Stimulated activated naive CD4-positive, alpha-beta T cell (primary cell): ENCODE measurements at regions not wholly inside any gene's neighbourhood (a gene's known extent, or its start where the extent isn't known, plus 50 kb on each side); places are given as distances from the start of the nearest gene placed in this dataset.
"Not testable (repeated sequence)": the region's sequence is repeated elsewhere in the genome, so short reads cannot be mapped to it uniquely, and the experiment has no call there.

Experiments
- DNase-seq, 6 experiments: peaks; one replicate each; lab custom pipeline; 2025; lab: John Stamatoyannopoulos, UW

DNA sequence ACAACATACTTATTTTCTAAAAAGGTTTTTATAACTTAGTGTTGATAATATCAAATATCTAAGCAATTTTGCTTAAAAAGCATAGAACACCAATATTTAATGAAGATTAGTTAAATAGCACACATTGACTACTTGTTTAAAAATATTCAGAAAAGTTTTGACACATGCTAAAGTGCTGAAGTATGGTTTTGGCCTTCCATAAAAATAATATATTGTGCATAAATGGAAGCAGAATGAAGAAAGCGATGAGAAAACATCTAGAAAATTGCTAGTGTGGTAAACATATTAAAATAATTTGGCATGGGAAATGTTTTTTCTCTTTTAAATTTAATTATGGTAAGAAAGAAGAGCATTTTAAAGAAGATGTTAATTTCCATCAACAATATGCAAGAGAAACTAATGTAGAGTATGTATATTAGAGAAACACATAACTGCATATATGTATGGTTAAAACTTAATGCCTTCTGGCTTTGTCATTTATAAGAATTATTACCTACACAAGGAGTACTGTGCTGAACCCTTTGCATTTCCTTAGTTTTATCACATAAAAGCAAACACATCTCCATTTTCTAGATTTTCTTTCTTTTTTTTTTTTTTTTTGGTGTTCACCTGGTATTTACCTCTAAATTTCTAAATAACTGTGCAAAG is 921.0 kb upstream of the ADAMTS5 start:
- DNase-seq, result not testable (repeated sequence)

DNA sequence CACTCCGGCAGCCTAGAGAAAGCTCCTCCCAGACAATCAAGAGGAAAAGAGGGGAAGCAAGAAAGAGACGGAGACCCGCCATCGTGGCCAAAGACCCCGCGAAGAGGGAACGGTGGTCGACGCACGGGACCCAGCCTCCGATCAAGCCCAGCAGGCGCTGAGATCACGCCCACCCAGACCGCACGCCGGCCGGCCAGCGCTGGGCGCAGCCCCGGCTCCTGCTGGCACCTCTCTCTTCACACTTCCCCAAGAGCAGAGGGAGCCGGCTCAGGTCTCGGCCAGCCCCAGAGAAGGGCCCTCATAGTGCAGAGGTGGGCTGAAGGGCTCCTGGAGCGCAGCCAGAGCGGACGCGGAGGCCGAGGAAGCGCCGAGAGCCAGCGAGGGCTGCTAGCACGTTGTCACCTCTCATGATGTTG is 918.4 kb upstream of the ADAMTS5 start:
- no peak for DNase-seq

DNA sequence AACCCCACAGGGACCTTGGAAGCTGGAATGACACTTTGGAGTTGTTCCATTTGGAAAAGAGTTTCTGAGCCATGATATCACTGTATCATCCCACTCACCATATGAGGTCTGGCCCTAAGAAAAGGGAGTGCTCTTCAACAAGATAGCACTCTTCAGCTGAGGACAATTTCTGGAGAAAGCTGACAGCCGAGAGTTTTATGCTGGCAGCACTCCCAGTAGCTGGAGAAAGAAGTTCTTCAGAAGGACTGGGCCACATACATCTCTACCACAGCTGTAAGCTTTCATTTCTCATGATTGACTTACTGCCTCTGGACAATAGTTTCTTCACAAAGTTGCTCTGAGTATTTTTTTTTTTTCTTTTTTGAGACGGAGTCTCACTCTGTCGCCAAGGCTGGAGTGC is 914.4 kb upstream of the ADAMTS5 start:
- not testable (repeated sequence) for DNase-seq

DNA sequence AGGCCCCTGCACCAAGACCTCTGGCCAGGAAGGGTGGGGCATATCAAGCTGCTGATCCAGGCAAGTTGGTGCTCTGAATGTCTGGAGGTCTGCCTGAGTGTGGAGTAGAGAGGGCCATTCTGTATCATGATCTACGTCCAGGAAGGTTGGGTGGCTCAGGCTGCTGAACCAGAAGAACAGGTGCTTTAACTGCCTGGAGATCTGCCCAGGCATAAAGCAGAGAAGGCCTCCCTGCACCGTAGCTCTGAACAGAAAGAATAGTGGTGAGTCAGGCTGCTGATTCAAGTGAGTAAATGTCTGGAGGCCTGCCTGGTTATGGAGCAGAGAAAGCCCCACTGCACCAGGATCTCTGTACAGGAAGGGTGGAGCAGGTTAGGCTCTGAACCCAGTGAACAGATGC is 905.5 kb upstream of the ADAMTS5 start:
- DNase-seq, result not testable (repeated sequence)

DNA sequence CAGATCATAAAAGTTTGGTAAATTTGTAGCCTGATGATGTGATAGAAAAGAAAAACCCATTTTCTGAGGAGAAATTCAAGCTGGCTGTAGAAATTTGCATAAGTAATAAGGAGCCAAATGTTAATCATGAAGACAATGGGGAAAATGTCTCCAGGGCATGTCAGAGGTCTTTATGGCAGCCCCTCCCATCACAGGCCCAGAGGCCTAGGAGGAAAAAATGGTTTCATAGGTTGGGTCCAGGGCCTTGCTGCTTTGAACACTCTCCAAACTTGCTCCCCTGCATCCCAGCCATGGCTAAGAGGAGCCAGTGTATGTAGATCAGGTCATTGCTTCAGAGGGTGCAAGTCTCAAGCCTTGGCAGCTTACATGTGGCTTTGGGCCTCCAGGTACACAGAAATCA is 903.9 kb upstream of the ADAMTS5 start:
- not testable (repeated sequence) for DNase-seq

DNA sequence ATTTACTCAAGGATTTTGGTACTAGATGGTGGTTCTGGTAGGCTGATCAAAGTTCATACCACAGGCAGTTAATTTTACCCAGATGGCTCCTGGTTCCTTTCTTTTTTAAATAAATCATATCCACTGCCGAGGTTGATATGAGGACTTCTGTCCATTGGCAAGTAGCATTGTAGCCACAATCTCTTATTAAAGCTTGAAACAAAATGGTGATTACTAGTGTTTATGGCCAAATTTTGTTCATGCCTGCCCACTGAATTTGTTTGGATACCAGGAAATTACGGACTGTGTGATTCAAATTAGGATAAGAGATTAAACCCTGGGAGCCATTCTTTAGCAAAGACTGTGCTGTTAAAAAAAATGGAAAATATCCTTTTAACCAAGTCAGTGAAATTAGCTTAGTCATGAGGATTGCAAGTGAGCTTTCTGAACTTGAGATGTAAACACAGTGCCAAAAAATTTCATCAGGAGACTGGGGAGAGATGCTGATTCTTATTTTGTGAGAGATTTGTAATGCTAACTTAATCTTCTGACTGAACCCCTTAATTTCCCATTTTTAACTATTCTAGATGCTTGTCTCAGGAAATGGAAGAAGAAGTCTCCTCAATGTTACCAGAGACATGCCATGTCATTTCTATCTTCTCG is 893.5 kb upstream of the ADAMTS5 start:
- not testable (repeated sequence) for DNase-seq

DNA sequence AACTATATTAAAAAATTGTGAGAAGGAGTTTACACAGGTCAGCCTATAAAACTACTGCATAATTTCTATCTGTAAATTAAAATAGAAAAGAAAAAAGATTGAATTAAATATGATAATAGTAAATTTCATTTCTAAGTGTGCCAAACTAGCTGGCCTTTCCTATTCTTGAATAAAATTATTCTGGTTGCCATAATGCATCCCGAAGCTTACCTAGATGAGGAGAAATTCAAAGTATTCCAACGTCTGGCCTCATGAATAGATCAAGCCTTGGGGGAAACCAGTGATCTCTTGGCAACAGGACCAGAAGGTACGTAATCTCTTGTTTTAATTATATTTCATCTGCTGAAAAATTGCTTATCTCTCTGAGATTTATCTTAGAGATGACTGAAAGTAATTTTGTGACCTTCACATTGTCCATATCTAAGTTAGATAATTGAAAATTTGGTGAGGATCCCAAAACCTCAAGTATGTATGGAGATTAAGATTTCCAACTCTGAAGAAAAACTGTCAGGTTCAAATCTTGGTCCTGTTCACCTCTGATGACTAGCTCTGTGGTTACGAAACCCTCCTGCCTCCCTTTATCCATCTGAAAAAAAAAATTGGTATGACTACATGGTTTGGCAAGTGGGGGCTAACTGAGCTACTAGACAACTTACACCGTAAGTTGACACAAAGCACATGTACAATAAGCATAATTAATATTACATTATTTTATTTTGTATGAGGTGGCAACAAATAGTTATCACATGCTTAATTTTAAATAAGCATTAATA is 891.4 kb upstream of the ADAMTS5 start:
- DNase-seq, result not testable (repeated sequence)

DNA sequence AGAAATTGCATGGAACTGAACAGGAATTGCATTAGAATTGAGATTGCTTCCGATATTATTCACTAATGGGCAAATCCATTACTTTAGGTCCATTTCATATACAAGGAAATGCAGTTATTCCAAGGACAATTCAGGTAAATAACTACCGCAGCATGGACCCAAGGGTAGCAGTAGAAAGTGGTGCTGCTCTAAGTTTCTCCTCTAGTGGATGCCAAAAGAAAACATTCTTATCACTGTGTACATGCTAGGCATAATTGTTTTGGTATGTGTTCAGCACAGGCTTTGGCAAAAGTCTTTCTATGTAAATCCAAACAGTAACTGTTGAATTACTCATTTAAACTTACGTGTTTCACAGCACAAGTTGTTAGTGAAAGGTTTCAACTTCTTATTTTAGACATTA is 890.1 kb upstream of the ADAMTS5 start:
- not testable (repeated sequence) for DNase-seq

DNA sequence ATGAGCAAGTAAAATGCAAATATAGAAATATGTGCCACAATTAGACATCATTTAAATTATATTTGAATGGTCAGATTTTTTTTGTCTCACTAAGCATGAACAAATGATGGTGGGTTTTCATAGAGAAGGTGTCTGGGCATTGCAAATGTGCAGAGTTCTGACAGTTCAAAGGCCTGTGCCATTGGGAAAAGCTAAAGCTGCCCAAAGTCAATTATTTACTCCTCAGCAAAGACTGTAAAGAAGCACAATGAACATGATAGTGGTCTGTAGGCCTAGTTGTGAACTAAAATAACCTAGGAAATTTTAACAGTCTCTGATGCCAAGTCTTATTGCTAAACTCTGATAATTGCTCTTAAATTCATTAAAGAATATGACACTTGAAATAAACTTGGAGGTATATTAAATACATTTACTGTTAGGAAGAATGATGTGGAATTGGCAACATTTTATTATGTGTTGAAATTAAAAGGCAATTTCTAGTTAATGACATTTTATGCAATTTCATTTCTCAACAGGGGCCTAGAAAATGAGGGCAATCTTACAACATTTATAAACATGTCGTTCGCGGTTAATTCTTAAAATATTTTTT is 874.3 kb upstream of the ADAMTS5 start:
- DNase-seq, result no peak

DNA sequence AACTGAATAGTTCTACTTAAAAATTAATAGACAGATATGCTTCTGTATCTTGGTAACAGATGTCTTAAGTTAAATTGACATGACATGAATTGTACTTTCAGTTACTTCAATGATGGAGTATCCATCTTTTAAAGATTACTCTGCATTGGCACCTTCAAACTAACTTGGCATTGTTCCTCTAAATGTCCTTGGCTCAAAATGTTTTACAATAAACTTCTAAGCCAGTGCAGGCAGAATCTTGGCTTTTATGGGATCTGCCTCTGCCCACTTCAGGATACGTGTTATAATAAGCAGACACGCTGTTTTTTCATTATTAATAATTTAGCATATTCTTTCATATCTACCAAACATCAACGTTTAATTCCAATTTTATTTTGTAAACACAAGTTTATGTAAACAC is 873.4 kb upstream of the ADAMTS5 start:
- DNase-seq, result no peak

DNA sequence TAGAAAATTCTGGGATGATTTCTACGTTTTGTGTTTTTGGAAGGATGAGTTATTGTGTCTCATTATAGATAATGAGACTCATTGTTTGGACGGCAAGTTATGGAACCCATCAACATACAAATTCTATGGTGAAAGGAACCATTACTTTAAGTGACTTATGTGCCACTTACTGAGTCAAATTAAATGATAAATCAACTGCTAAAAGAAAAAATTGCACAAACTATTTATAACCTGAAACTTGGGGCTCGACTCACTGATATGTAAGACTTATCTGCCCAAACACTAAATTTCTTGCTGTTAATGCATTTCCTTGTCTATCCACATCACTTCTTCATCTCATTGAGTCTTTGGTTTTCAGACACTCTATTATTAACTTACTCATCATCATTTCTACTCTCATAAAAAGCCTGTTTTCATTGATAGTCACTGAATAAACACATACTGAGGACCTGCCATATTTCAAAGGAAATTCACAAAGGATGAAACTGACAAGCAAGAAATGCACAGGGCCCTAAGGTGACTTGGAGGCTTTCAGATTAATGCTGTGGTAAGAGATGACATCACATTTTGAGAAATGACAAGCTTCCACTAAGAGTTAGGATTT is 872.7 kb upstream of the ADAMTS5 start:
- DNase-seq, result no peak

DNA sequence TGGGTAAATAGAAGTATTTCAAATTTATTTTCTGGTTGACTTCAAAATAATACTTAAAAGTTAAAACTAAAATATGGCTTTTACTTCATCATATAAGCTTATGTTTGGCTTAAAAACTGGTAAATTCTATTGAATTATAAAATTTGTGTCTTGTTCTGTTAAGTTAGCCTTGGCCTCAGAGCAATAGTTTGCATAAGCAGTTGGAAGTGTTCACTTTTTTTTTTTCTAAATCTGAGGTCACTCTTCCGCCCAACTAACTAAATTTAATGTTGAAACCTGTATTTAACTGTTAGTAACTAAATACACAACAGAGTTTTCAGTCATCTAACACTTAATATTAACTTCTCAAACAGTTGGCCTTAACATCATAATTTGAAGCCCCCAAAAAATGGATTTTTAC is 871.7 kb upstream of the ADAMTS5 start:
- DNase-seq, result no peak

DNA sequence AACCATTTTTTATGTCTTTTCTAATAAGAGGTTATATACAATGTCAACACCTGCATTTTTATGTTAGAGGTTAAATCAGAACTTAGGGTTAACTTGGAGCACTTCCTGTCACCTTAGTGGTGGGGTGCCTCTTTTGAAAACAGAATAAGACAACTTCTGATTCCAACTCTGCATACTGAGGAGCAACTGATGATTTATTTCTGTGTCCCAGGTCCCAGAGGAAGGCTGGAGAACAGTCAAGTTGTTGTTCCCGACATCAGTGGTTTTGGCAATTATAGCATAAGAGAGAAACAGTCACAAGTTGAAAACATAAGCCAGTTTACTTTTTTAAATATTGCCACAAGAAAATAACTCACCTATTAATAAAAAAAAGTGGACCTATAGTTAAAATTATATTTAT is 871.0 kb upstream of the ADAMTS5 start:
- DNase-seq, result no peak

DNA sequence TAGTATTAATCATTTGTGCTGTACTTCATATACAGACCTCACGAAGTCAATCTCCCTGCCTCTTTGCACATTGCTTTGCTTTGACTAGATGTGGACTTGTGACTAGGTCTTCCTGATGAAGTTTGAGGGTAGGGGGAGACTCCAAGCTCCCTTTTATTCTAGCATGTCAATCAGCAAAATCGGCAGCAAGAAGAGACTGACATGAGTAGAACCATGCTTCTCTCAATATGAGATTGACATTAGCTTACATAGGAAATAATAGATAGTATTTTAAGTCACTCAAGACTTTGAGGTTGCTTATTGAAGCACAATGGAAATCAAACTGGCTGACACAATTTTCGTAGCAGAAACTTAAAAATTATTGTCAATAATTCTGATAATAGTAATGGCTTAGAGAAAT is 866.4 kb upstream of the ADAMTS5 start:
- no peak for DNase-seq

DNA sequence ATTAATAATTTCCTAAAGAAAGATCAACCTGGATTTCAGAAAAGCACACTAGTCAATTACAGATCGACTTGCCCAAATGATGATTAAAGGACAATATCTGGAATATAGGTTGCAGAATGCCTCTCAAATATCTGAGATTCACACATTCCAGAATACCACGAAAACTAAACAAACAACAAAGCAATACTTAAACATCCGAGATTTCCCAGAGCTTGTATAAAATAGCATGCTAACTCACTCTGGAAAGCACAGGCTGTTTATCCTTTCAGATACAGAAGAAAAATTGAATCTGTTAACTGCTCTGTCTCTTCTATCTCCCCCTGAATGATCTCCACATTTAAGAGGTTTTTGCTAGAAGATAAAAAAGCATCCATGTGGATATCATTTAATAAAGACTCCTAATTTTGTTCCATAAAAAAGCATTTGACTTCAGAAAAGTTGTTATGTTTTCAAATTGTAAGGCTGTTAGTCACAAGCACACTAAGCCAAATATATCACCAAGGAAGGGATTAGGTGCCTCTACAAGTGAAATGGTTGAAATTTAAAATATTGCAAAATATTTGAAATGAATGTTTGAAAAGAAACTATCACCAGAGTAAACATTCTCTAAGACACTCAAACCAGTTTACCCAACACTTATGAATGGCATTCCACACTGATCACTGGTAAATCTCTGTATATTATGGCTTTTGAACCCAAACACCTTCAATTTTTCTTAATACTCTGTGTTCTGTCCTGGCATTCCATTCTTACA is 865.1 kb upstream of the ADAMTS5 start:
- no peak for DNase-seq

DNA sequence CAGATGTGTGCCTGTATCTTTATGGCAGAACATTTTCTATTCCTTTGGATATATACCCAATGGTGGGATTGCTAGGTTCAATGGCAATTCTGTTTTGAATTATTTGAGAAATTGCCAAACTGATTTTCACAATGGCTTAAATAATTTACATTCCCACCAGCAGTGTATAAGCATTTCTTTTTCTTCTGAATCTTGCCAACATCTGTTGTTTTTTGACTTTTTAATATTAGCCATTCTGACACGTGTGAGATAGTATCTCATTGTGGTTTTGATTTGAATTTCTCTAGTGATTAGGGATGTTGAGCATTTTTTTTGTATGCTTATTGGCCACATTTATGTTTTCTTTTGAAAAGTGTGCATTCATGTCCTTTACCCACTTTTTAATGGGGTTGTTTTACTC is 864.3 kb upstream of the ADAMTS5 start:
- no peak for DNase-seq

DNA sequence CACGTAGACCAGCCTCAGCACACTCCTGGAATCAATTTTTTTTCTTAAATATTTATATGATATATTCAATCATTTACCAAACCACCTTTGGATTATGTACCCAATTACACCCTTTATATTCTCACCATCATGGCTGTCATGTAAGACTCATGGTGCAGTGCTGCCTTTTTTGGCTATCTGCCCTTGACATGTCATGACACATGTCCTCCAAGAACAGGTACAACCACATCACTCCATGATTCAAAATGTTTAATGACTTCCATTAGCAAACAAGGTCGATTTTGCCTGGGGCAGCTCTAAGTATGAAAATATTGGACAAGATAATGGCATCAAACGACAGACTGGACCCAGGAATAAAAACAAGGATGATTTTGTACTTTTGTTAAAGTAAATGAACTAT is 861.1 kb upstream of the ADAMTS5 start:
- DNase-seq, result no peak

DNA sequence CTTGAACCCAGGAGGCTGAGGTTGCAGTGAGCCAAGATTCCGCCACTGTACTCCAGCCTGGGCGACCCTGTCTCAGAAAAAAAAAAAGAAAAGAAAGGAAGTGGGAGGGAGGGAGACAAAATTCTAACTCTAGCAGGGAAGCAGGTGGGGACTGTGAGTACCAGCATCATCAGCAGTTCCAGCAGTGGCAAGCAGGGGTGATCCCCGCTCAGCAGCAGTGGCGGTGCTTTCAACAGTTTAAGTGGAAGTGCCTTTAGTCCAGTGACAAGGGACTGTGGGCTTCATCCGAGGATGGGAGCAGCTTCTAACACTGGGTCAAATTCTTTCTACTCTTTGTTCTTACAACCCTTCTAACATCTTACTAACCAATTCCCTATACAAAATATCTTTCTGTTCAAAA is 858.1 kb upstream of the ADAMTS5 start:
- no peak for DNase-seq

DNA sequence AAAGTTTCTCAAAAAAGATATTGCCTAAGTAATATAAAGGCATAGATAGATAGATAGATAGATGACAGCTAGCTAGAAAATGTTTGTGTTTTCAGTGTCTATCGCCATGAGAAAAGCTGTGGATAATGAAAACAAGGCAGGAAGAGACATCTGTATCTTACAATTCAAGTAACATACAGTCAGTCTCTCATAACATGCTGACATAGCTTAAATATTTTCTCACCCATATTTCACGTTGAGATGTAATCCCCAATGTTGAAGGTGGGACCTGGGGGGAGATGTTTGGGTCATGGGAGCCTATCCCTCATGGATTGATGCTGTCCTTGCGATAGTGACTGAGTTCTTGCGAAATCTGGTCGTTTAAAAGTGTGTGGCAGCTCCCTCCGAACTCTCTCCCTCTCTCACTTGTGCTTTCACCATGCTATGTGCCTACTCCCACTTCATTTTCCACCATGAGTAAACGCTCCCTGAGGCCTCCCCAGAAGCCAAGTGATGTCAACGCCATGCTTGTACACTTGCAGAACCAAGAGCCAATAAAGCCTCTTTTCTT is 856.8 kb upstream of the ADAMTS5 start:
- no peak for DNase-seq

DNA sequence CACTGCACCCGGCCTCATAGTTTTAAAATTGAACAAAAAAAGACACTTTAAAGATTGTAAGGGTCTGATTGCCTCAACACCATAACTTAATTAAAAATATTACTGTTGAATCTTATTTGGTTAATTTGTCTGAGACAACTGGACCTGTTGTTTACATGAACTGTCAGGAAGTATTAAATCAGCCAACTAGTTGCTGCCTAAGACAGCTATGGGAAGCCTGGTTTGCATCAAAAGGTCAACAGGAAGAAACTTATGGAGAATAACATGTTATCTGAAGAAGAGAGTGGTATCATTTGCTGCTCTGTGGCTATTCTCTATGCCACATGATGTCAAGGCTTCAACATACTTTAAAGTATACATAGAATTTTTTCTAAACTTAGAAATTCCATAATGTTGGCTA is 853.5 kb upstream of the ADAMTS5 start:
- DNase-seq, result no peak

DNA sequence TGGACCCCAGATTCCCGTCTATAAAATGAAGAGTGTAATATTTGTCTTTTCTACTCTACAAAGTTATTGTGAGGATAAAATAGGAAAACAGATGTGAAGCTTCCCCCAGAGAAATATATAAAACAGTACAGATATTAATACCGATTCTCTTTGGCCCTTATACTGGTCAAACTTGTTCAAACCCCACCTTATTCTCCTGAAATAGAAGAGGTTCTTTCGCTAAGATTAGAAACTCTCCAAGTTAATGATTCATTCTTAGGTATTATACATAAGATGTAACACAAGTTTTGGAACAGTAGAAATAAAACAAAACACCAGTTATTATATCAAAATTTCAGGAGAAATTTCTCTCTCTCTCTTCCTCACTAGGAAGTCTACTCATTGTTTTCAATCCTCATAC is 852.4 kb upstream of the ADAMTS5 start:
- no peak for DNase-seq
